ENCODE measurements at regions not wholly inside any gene's neighbourhood (a gene's known extent, or its start where the extent isn't known, plus 50 kb on each side); places are given as distances from the start of the nearest gene placed in this dataset.

GRCh38 chr4:24000470-24000831 is 110.6 kb upstream of the PPARGC1A start:
- TF ChIP-seq CTCF (conservative IDR thresholded peaks at IDR 0.05; ENCODE audit: low read depth, low read length), result no peak
- TF ChIP-seq EZH2 (IDR thresholded peaks at IDR 0.05; ENCODE audit: low read length, unreplicated experiment), result no peak
- TF ChIP-seq EZH2phosphoT487 (IDR thresholded peaks at IDR 0.05; ENCODE audit: borderline replicate concordance, low read length), result no peak
